Sigmoid colon (tissue), 3 donors: ENCODE measurements at regions not wholly inside any gene's neighbourhood (a gene's known extent, or its start where the extent isn't known, plus 50 kb on each side); places are given as distances from the start of the nearest gene placed in this dataset.
"Not testable (repeated sequence)": the region's sequence is repeated elsewhere in the genome, so short reads cannot be mapped to it uniquely, and the experiment has no call there.

Experiments
- POLR2A ChIP-seq, 2 donors: fragments of 450-650 bp; IDR thresholded peaks; one replicate each; pipeline ENCODE4 v1.6.1; 2016; ENCODE audit warnings: antibody characterized with exemption in 2 of 2, mild to moderate bottlenecking in 2 of 2, moderate library complexity in 2 of 2
- TF ChIP-seq, protein P1 (sequence below), 4 experiments: fragments of 450-650 bp in 3 of 4; fragments of 200-600 bp in 1 of 4; IDR thresholded peaks; one replicate each; pipeline ENCODE4 v1.5.1; 2016 to 2019; ENCODE audit warnings: antibody characterized with exemption in 4 of 4, mild to moderate bottlenecking in 3 of 4, moderate library complexity in 2 of 4

DNA sequence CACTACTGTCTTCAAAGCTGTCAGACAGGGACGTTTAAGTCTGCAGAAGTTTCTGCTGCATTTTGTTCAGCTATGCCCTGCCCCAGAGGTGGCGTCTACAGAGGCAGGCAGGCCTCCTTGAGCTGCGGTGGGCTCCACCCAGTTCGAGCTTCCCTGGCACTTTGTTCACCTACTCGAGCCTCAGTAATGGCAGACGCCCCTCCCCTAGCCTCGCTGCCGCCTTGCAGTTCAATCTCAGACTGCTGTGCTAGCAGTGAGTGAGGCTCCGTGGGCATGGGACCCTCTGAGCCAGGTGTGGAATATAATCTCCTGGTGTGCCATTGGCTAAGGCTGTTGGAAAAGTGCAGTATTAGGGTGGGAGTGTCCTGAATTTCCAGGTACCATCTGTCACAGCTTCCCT, 433.5 kb upstream of the LMCD1 start:
- TF ChIP-seq, protein P1, sequence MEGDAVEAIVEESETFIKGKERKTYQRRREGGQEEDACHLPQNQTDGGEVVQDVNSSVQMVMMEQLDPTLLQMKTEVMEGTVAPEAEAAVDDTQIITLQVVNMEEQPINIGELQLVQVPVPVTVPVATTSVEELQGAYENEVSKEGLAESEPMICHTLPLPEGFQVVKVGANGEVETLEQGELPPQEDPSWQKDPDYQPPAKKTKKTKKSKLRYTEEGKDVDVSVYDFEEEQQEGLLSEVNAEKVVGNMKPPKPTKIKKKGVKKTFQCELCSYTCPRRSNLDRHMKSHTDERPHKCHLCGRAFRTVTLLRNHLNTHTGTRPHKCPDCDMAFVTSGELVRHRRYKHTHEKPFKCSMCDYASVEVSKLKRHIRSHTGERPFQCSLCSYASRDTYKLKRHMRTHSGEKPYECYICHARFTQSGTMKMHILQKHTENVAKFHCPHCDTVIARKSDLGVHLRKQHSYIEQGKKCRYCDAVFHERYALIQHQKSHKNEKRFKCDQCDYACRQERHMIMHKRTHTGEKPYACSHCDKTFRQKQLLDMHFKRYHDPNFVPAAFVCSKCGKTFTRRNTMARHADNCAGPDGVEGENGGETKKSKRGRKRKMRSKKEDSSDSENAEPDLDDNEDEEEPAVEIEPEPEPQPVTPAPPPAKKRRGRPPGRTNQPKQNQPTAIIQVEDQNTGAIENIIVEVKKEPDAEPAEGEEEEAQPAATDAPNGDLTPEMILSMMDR (IDR thresholded peaks at IDR 0.05), result not testable (repeated sequence)
- not testable (repeated sequence) for TF ChIP-seq POLR2A (IDR thresholded peaks at IDR 0.05)
